GM21526 (cell line): ENCODE measurements at regions not wholly inside any gene's neighbourhood (a gene's known extent, or its start where the extent isn't known, plus 50 kb on each side); places are given as distances from the start of the nearest gene placed in this dataset.

Experiments
- ATAC-seq: cut with Tn5 transposase; IDR thresholded peaks from one replicate; pipeline ENCODE4 v1.9.1; 2021; ENCODE audit warnings: moderate library complexity; ENCODE audit not compliant: unreplicated experiment, low FRiP score

DNA sequence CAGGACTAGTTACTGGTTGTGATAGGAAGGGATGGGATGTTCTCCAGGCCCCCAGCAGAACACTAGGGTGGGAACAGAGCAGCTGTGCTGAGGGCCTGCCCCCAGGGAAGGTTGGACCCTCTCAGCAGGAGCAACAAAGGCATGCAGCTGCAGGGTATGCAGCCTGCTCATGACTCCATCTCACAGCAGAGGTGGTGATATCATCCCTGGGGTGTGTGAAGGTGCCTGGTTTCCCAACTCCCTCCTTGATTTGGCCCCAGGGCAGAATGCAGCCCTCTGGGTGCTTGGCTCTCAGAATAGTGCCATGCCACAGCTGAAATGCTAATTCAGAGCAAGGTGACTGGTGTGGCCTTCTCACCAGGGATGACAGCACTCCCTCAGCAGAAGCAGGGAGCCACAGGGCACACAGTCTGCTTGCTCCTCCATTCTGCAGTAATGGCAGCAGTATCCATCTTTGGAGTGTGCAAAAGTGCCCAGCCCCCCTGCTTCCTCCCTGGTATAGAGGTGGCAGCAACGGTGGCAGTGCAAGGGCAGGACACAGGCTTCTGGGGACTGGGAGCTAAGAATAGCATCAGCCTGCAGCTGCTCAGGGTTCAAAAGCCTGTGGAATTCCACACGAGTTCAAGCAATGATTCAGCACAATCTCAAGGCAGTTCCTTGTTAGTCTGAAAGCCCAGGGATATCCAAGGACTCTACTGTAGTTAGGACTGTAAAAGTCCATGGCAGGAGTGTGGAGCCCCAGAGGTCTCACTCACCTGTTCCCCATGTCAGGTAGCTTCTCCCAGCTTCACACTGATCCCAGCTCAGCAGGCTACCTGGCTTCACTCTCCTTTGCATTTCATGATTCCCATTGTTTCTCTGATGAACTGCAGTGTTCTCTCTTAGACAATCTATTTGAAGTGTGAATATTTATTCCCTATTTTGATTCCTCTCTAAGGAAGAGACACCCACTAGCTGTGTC lies 298.1 kb upstream of the FOXG1 start:
- no peak for ATAC-seq

DNA sequence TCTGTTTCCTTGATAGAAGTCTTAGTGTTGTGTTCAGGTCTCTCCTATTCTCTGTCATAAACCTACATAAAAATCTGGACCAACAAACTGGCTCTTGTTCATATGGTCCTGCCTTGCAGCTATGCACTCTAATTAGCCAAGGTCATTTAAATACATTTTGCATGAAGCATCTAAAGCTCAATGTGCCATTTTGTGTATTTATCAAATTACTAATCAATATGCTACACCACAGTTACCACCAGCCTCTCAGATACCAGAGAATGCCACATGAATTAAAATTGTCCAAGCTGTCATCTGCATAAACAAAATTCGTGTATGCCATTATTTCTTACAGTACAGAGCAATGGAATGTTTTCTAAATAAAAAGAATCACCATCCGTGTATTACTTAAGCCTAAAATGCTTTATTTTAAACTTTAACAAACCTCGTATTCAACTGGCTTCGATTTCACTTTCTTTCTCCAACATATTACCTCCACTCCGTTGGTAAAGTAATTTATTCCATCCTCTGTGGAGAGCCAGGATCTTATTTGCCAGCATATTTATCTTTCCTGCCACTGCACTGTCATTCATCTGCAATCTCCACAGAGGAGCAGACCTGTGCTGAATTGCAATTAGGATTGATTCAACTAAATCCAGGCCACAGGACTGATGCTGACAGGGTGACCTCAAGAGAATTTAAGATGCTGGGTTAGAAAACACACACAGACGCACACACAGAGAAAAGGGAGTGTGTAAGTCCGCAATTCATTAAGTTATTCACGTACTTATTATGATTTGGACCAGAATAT lies 284.1 kb upstream of the FOXG1 start:
- no peak for ATAC-seq

DNA sequence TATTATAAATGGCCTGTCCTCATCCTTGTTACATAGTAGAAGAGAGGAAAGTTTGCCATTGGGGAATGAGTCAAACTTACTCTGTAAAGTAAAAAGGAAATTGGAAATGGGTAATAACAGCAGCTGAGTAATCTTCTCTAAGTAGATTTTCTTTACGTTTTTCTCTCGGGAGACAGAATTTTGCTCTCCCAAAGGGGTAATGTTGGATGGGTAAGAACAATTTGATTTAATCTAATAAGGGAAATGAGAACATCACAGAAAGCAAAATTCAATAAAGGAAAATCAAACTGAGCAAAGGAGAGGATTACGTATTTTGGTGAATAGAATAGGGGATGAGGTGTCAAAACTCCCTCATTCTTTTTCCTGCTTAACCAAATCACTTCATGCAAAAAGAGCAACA lies 283.1 kb upstream of the FOXG1 start:
- ATAC-seq, result no peak

DNA sequence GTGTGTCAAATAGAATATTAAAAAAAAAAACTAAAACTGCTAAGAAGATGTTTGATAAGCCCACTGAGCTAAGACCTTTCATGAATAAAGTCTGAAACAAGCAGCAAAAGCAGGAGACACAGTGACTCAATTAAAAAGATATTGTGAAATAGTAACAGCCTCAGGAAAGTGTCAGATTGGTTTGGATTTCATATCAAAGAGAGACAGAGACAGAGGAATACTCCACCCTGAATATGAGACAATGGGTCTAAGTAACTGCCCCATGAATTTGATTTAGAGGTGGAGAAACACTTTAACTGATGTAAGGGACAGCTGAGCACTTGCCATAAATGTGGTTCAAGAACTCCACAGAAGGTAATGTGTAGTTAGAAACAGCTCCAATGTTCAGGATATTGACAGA lies 277.9 kb upstream of the FOXG1 start:
- no peak for ATAC-seq

DNA sequence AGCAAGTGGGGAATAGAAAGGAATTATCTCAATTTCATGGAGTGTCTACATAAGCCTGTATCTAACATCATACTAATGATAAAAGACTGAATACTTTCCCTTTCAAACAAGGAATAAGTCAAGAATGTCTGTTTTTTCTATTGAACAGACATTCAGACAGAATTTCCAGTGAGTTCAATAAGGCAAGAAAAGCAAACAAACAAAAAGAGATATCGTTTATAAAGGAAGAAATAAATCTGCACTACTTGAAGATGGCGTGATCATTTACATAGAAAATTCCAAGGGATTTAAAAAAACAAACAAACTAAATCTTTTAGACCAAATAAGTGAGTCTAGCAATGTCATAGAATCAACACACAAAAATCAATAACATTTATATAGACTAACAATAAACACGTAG lies 273.1 kb upstream of the FOXG1 start:
- no peak for ATAC-seq

DNA sequence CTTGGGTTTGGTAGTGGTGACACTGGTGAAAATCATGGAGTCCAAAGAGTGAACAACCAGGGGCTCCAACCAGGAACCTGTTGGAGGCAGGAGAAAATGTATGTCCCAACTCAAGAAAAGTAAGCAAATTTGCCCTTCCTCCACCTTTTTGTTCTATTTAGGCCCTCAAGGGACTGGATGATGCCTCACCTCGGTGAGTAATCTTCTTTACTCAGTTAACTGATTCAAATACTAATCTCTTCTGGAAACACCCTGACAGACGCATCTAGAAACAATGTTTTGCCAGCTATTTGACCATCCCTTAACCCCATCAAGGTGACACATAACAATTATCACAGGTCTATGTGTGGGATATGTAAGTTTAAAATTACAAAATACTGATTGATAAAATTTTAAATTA lies 272.4 kb upstream of the FOXG1 start:
- ATAC-seq, result no peak

DNA sequence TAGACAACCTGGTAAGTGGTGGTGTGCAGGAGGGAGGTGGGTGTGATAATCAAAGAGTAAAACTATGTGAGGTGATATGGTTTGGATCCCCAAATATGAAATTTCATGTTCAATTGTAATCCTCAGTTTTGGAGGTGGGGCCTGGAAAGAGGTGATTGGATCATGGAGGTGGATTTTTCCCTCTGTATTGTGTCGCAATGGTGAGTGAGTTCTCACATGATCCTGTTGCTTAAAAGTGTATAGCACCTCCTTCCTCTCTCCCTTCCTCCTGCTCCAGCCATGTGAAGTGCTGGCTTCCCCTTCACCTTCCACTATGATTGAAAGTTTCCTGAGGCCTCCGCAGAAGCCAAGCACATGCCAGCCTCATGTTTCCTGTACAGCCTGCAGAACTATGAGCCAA lies 270.2 kb upstream of the FOXG1 start:
- no peak for ATAC-seq

DNA sequence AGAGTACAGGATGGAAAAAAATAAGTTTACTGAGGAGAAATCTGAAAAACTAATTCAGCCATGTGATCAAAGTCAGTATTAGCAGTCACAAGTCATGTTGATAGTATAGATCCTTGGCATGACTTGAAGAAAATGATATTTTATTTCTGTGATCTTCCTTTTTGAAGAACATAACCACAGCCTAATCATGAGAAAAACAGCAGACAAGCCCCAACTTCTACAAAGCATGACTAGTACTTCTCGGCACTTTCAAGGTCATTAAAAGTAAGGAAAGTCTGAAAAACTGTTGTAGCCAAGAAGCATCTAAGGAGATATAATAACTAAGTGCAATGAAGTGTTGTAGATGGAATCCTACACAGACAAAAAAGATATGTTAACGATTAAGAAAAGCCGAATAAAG lies 264.1 kb upstream of the FOXG1 start:
- no peak for ATAC-seq

DNA sequence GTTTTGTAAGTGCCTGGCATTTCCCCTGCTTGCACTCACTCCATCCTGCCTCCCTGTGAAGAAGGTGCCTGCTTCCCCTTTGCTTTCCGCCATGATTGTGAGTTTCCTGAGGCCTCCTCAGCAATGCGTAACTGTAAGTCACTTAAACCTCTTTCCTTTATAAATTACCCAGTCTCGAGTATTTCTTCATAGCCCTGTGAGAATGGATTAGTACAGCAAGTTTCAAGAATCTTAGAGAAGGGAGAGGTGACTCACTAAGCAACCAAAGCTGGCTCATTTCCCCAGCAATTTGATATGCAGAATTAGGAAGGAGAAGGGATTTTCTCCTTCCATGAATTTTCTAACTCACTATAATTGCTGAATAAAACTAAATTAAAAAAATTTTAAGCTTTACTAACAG lies 251.0 kb upstream of the FOXG1 start:
- no peak for ATAC-seq

DNA sequence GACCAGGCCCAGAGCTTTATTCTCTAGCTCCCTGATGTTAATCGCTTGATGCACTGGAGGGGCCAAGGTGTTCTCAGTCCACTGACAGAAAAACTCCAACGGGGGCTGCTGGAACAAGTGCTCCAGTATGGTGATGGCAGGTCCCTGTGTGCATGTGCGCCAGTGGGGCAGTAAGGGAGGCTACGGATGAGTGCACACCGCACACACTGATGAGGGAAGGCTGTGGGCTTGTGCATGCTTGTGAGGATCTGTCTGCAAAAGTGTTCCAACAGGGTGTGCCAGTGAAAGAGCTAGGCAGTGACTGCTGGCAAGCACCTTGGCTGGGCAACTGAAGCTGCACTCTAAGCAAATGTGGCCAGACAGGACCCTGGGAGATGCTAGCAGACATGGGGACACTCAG lies 229.7 kb upstream of the FOXG1 start:
- ATAC-seq, result no peak

DNA sequence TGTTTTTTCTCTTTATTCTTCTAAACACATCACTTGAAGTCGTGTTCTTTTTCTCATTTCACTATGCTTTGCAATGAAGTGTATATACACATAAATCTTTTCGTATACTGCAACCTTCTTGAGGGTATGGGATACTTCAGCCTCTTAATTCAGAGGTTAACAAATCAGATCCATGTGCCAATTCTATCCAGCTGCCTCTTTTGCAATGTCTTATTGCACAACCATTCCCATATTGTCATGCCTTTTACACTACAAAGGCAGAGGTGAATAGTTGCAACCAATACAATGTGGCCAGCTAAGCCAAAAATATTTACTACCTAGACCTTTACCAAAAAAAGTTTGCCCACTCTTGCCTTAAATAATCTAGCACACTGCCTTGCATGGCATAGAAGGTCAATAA lies 224.5 kb upstream of the FOXG1 start:
- no peak for ATAC-seq

DNA sequence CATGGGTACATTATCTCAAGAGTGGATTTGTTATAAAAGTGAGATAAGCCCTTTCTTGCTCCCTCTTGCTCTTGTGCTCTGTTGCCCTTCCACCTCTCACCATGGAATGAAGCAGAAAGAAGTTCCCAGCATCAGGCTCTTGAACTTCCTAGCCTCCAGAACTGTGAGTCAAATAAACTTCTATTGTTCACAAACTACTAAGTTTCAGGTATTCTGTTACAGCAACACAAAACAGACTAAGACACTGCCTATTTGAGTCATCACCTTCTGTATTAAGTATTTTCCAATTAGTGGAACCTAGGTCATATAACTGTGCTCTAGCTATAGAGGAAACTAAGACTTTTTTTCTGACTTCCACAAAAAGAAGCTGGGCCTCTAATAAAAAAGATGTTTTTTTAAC lies 201.2 kb upstream of the FOXG1 start:
- no peak for ATAC-seq

DNA sequence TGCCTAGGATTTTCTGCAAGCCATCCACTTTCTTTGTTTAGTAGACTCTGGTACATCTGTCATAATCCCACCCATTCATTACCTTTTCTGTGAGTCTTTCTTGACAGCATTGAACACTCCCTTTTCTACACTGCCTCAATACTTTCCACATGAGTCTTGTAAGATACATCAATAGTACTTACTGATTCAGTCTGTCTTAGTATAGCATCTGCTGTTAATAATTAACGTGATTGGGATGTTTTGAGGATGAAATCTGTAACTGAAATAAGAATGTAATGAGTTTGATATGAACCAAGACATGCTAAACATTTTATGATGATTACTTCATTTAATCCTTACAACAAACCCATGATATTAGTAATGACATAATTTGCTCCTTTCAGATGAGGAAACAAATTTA lies 196.2 kb upstream of the FOXG1 start:
- ATAC-seq, result no peak

DNA sequence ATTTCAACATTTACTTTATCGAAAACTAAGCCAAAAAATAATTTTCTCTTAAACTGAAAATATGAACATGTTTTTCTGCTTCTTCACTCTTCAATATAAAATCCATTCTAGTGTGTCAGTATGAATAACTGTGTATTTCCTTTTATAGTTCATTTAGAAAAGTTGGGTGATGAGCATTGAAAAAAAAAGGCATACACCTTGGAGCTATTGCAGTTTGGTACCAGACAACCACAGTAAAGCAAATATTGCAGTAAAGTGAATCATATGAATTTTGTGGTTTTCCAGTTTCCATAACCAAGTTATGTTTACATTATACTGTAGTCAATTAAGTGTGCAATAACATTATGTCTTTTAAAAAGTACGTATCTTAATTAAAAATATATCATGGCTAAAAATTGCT lies 195.0 kb upstream of the FOXG1 start:
- ATAC-seq, result no peak

DNA sequence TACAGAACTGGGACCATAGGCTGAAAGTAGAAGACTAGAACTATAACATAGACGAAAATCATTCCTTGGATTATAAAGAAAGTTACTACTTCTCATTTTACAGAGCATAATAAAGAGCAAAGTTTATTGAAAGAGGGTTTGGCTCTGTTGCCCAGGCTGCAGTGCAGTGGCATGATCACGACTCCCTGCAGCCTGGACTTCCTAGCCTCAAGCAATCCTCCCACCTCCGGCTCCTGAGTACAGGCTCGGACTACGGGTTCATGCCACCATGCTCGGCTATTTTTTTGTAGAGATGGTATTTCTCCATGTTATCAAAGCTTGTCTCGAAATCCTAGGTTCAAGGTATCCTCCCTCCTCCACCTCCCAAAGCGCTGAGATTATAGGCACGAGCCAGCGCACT lies 190.1 kb upstream of the FOXG1 start:
- ATAC-seq, result no peak

DNA sequence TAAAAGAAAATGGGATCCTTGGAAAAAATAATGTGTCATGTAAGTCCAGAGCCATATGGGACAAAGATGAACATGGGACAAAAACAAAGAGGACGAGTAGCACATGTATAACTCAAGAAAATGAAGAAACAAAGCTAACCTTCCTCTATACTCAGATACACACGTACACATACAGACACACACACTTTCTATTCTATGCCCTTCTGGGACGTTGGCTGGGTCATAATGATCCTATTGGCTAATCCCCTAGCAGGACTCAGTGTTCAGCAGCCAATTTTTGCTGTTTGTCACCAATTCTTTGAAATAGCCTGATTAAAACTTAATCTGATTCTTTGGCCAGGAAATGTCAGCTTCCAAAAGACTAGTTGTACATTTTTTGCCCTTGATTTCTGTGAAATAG lies 189.4 kb upstream of the FOXG1 start:
- no peak for ATAC-seq

DNA sequence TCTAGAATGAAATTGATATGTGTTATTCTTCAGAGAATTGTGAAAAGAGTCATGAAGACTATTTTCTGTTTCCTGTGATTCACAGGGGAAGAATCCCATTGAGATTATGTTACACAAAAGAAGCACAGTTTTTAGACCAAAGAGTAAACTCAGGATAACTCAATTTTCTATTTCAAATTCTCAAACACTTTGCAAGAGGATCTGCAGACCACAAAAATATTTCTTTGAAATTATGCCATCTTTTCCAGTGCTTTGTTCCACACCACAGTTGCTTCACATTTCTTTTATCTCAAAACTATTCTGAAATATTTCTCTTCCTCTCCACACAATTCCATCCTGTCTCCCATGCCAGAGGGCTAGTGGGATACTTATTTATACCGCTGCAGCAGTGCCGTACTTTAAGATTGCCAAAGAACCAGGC lies 188.9 kb upstream of the FOXG1 start:
- no peak for ATAC-seq

DNA sequence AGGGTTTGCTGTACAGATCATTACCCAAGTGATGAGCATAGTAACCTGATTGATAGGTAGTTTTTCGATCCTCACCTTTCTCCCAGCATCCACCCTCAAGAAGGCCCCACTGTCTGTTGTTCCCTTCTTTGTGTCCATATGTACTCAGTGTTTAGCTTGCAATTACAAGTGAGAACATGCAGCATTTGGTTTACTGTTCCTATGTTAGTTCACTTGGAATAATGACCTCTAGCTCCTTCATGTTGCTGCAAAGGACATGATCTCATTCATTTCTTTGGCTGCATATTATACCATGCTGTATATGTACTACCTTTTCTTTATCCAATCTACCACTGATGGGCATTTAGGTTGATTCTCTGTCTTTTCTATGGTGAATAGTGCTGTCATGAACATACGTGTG lies 181.6 kb upstream of the FOXG1 start:
- no peak for ATAC-seq

DNA sequence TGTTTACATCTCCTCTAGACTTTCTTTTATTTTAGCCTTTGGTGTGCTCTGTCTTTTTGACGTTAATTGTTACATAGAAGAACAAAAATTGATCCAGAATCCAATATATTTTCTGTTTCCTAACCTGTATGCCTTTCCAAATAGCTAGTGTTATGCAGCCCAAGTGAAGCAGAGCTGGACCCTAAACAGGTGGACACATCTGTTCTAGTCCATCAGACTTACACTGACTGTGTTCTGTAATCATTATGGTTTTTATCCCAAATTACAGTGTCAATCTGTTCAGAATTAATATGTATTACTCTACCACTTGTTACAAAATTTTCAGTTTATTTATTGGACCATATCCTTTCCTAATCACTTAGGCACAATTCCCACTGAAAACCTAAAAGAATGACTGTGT lies 176.8 kb upstream of the FOXG1 start:
- no peak for ATAC-seq

DNA sequence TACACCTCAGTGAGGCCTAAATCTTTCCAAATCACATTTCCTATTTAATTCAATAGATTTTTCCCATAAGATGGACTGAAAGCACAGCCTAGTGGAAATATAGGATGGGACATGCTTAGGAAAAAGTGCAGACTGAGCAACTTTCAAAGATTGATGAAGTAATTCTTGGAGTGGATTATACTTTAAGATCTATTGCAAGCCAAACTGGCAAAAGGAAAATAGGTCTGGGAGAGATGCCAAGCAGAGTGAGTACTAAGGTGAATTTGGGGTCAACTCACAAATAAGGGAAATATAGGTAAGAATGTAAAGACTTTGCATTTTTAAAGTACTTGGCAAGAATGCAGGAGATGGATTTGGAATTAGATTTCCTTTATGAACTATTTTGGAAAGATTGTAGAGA lies 170.2 kb upstream of the FOXG1 start:
- no peak for ATAC-seq

DNA sequence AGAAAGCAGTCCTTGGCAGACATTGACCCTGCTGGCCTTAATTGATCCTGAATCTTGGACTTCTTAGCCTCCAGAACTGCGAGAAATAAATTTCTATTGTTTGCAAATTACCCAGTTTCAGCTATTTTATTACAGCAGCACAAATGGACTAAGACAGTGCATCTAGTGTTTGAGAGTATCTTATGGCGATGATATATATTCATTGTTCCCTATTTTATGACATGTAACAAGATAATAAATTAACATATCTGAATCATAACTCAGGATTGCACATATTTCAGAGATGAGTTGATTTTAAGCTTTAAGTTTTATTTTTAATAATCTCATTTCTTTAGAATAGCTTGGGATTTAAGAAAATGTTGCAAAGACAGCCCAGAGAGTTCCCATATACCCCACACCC lies 167.4 kb upstream of the FOXG1 start:
- no peak for ATAC-seq

DNA sequence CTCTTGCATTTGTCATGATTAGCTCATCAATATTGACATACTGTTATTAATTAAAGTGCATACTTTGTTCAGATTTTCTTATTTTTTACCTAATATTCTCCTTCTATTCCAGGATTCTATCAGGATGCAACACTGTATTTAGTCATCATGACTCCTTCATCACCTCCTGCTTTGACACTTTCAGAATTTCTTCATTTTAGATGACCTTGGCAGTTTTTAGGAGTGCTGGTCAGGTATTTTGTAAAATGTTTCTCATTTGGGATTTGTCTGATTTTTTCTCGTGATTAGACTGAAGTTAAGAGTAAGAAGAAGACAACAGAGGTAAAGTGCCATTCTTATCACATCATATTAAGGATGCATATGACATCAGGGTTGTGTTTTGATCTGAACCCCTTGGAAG lies 167.0 kb upstream of the FOXG1 start:
- no peak for ATAC-seq
